Left ventricle myocardium inferior (tissue), 1 donor: ENCODE measurements at regions not wholly inside any gene's neighbourhood (a gene's known extent, or its start where the extent isn't known, plus 50 kb on each side); places are given as distances from the start of the nearest gene placed in this dataset.

Experiments
- DNase-seq: peaks from one replicate; pipeline ENCODE4 v3.0.0-alpha.2; 2020
- H3K27ac ChIP-seq: fragments of 200-600 bp; replicated peaks from 2 replicates; pipeline ENCODE4 v1.8.0; 2021
- H3K27me3 ChIP-seq: fragments of 200-600 bp; 2 replicates; pipeline ENCODE4 v1.8.0; 2021; ENCODE audit warnings: low read depth
- H3K36me3 ChIP-seq: fragments of 200-600 bp; 2 replicates; pipeline ENCODE4 v1.8.0; 2021
- H3K4me1 ChIP-seq: fragments of 200-600 bp; 2 replicates; pipeline ENCODE4 v1.8.0; 2021
- H3K4me3 ChIP-seq: fragments of 200-600 bp; 2 replicates; pipeline ENCODE4 v1.8.0; 2021; ENCODE audit warnings: mild to moderate bottlenecking, moderate library complexity
- H3K9me3 ChIP-seq: fragments of 200-600 bp; replicated peaks from 2 replicates; pipeline ENCODE4 v1.8.0; 2021
- intact Hi-C: fragments of 100-400 bp; cut with micrococcal nuclease; formaldehyde crosslinking; loops from one replicate; pipeline ENCODE4 v1.11.0; 2022
- TF ChIP-seq, protein P1 (sequence below): fragments of 200-600 bp; IDR thresholded peaks from 2 replicates; pipeline ENCODE4 v1.8.0; 2021; ENCODE audit warnings: antibody characterized with exemption, mild to moderate bottlenecking, borderline replicate concordance
- donor health status: DM: no; HTN: yes; CAD: no; lungs with severe emphysema.

DNA sequence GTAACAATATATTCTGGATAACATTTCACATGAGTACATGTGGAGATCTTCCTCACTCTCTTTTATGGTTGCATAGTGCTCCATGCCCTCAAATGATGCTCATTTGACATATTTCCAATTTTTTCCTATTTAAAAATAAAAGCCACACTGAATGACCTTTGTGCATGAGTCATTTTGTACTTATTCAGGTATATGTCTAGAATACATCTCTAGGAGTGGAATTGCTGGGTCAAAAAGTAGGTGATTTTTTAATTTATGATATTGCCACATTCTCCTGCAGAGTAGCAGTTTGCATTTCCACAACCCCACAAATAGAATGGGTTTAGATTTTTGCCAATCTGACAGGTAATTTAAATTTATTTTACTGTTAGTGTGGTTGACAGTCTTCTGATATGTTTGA is 104.8 kb downstream of the RPAP3 start:
- no peak overlapping the region for H3K27ac ChIP-seq
- peaks cover 4% of the 10 kb centered on the region for H3K9me3 ChIP-seq
- H3K27me3 ChIP-seq, result no peaks in the 10 kb centered on the region
- TF ChIP-seq, protein P1, sequence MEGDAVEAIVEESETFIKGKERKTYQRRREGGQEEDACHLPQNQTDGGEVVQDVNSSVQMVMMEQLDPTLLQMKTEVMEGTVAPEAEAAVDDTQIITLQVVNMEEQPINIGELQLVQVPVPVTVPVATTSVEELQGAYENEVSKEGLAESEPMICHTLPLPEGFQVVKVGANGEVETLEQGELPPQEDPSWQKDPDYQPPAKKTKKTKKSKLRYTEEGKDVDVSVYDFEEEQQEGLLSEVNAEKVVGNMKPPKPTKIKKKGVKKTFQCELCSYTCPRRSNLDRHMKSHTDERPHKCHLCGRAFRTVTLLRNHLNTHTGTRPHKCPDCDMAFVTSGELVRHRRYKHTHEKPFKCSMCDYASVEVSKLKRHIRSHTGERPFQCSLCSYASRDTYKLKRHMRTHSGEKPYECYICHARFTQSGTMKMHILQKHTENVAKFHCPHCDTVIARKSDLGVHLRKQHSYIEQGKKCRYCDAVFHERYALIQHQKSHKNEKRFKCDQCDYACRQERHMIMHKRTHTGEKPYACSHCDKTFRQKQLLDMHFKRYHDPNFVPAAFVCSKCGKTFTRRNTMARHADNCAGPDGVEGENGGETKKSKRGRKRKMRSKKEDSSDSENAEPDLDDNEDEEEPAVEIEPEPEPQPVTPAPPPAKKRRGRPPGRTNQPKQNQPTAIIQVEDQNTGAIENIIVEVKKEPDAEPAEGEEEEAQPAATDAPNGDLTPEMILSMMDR, result no peak
- H3K4me3 ChIP-seq, result no peak overlapping the region
- intact Hi-C loops, result no loop called here
- no peaks in the 10 kb centered on the region for H3K36me3 ChIP-seq
- H3K4me1 ChIP-seq, result no peaks in the 10 kb centered on the region
- DNase-seq, result no peak

DNA sequence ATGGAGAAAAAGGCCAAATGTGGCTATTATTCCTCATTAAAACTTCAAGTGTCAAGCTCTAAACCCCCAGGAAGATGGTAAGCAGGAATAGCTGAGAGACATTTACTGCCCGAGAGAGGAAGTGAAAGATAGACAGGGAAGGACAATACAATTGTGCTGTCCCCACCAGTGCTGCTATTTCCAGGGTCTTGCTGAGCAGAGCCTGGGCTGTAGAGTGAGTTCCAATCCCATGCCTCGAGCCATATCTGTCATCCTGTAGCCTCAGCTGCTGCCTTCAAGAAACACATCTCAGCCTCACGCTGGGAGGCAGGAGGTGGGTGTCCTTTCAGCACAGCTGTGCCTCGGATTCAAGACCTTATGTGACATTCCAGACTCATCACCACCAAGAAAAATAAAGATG is 114.0 kb downstream of the RPAP3 start:
- TF ChIP-seq, protein P1, result no peak
- H3K27me3 ChIP-seq, result no peaks in the 10 kb centered on the region
- no peak overlapping the region for H3K4me3 ChIP-seq
- no peaks in the 10 kb centered on the region for H3K9me3 ChIP-seq
- intact Hi-C loops, result no loop called here
- DNase-seq, result no peak
- no peaks in the 10 kb centered on the region for H3K36me3 ChIP-seq
- H3K27ac ChIP-seq, result peak overlapping the region; percentile 13
- peaks cover 13% of the 10 kb centered on the region for H3K4me1 ChIP-seq

DNA sequence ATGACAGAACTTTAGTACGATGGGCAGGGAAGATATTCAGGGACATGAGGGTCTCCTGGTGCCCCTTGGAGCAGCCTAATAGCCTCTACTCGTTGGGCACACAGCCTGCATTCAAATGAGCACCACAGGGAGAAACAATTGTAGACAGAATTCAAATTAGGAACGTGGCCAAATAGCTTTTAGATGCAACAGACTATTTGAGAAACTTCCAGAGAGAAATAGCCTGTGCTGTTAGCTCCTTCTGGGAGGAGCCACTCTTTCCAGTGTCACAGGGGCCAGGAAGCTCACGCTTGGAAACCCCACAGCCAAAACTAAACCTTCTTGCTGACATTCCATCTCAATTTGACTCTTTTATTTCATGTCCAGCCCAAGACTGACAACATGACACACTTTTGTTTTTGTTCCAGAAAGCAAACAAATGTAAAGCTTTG is 114.5 kb downstream of the RPAP3 start:
- intact Hi-C loops, result no loop called here
- Histone ChIP-seq H3K9me3 (no peaks in the 10 kb centered on the region), H3K27ac (peak overlapping the region; percentile 13), H3K4me3 (no peak overlapping the region), H3K36me3 (no peaks in the 10 kb centered on the region), H3K27me3 (no peaks in the 10 kb centered on the region), H3K4me1 (peaks cover 13% of the 10 kb centered on the region)
- DNase-seq, result no peak
- TF ChIP-seq, protein P1, result no peak

DNA sequence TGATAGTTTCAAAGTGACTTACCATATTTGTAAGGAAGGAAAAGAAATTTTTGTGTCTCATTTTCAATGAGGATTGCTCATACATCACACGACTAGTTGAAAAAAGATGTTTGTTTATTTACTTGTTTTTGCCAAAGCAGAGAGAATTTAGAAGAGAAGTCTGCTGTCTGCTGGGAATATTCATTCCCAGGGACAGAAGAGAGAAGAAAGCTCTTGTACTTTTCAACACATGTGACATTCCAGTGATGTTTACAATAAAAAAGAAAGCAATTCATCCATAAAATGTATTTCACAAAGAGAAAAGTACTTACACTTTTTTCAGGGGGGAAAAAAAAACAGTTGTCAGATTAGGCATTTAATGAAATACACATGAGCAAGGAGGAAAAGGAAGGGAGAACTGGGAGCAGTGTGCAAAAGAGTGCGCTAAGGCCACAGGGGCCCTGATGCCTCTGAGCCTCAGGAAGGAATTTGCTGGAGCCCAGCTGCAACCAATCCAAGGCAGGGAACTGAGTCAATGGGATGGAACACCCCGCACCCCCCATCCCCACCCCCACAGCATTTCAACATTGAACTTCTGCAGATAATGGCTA is 115.0 kb downstream of the RPAP3 start:
- peak overlapping the region; percentile 16 for H3K27ac ChIP-seq
- intact Hi-C loops, result no loop called here

DNA sequence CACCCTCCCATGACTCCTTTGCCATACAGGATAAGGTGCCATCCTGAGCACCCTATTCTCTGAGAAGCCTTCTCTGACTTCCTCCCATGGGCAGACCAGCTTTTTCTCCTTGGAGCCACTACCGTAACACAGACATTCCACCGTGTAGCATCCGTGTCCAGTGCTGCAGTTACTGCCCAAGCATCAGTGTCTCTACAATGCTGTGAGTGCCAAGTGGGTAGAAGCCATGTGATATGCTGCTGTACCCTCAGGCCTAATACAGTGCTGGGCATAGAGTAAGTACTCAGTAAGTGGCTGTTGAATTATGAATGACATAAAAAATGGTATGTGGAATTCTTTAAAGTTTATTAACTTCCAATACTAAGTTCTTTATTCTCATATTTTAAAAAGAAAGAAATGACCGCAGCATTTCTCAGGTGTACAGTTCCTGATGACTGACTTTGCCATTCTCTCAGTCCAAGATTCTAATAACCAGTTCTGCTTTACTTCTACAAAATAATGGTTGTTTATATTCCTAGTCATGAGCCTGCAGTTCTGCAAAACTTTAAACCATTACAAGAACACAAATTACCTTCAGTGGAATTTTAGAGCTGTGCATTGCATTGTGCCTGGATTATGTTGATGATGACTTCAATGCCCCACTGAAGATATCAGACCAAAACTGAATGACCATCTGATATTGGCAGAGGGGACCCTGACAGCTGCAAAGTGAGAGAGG is 118.7 kb downstream of the RPAP3 start:
- H3K4me3 ChIP-seq, result no peak overlapping the region
- TF ChIP-seq, protein P1, result no peak
- no peaks in the 10 kb centered on the region for H3K27me3 ChIP-seq
- H3K4me1 ChIP-seq, result peaks cover 13% of the 10 kb centered on the region
- DNase-seq, result no peak
- H3K36me3 ChIP-seq, result no peaks in the 10 kb centered on the region
- H3K27ac ChIP-seq, result no peak overlapping the region
- intact Hi-C loops, result no loop called here
- no peaks in the 10 kb centered on the region for H3K9me3 ChIP-seq

More for the DNA sequence above, 115.0 kb downstream of the RPAP3 start:
- no peak for DNase-seq
- Histone ChIP-seq H3K27me3 (no peaks in the 10 kb centered on the region), H3K36me3 (no peaks in the 10 kb centered on the region), H3K4me1 (peaks cover 13% of the 10 kb centered on the region), H3K4me3 (no peak overlapping the region), H3K9me3 (no peaks in the 10 kb centered on the region)
- TF ChIP-seq, protein P1, result no peak
